NCI-H2196 (cell line): ENCODE measurements at regions not wholly inside any gene's neighbourhood (a gene's known extent, or its start where the extent isn't known, plus 50 kb on each side); places are given as distances from the start of the nearest gene placed in this dataset.

ENCODE experiments used
- DNase-seq: peaks from one replicate; lab custom pipeline; 2025; ENCODE audit not compliant: unreplicated experiment; lab: John Stamatoyannopoulos, UW

GRCh38 chr10:34872820-34873219 lies 57.7 kb upstream of the PARD3 start:
- no peak for DNase-seq

- no peak for DNase-seq
Measured at GRCh38 chr10:34869135-34869836, 54.2 kb upstream of the PARD3 start.

GRCh38 chr10:34868589-34868988 lies 53.5 kb upstream of the PARD3 start:
- no peak for DNase-seq

GRCh38 chr10:34866848-34867247 lies 51.8 kb upstream of the PARD3 start:
- DNase-seq, result no peak
